ENCODE measurements at regions not wholly inside any gene's neighbourhood (a gene's known extent, or its start where the extent isn't known, plus 50 kb on each side); places are given as distances from the start of the nearest gene placed in this dataset.

DNA sequence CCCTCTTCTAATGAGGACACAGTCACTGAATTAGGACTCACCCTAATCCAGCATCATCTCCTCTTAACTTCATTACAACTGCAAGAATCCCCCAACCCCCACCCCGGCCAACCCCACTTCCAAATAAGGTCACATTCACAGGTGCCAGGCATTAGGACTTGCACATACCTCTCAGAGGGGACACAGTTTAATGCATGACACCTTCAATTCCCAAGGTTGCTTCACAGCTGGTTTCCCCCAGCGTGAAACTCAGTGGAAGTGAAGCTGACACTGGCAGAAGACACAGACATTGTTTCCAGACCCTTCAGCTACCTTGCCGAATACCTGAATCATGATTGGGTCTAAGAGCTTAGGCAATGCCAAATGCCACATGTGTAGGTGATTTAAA is 217.0 kb upstream of the DYNLRB2 start:
- TF ChIP-seq CTCF (IDR thresholded peaks at IDR 0.05) = no peak
- no peak for TF ChIP-seq POLR2A (IDR thresholded peaks at IDR 0.05)

All from right lobe of liver (tissue), 4 donors.